ENCODE measurements at regions not wholly inside any gene's neighbourhood (a gene's known extent, or its start where the extent isn't known, plus 50 kb on each side); places are given as distances from the start of the nearest gene placed in this dataset.

GRCh38 chr2:236955521-236956030 lies 130.1 kb upstream of the COPS8 start:
- no TSS peak for BruUV-seq (replicated peaks)
- Histone ChIP-seq H3K27me3 (ENCODE audit: control insufficient read depth in 1 of 2, insufficient read depth in 2 of 2, low read length in 2 of 2) (peaks cover 0 to 26% of the 10 kb centered on the region in 2 experiments; a peak in 2 of 5 replicates), H3K9ac (ENCODE audit: insufficient read depth, low read depth, low read length) (no peak overlapping the region), H3K79me2 (ENCODE audit: insufficient read depth, low read length) (no peaks in the 10 kb centered on the region), H3K36me3 (replicated peaks in 1 of 2; ENCODE audit: control insufficient read depth in 1 of 2, insufficient read depth in 2 of 2, low read length in 2 of 2) (no peaks in the 10 kb centered on the region), H4K20me1 (ENCODE audit: insufficient read depth, low read length) (no peaks in the 10 kb centered on the region), H3K9me3 (ENCODE audit: low read length) (no peaks in the 10 kb centered on the region), H3K4me1 (ENCODE audit: insufficient read depth, low read length) (0 out of 2 replicates have a peak, but pooled peaks cover 4% of the 10 kb centered on the region), H3K4me2 (ENCODE audit: low read depth, low read length) (no peak overlapping the region), H3K4me3 (replicated peaks in 1 of 3; ENCODE audit: insufficient read depth in 1 of 3, low read depth in 2 of 3, low read length in 3 of 3) (no peak overlapping the region), H2AFZ (ENCODE audit: low read length) (no peak overlapping the region), H3K27ac (ENCODE audit: extremely low read length, insufficient read depth, low read length) (no peak overlapping the region)
- 15% methylated on average over 6 of the region's 6 CpGs for WGBS (ENCODE audit: low lambda C conversion rate)
- DNase-seq (ENCODE audit: low spot score) (peak; percentile 32), FAIRE-seq (no peak), ATAC-seq (no peak)
- TF ChIP-seq ZNF773 (CRISPR knock-in tag; IDR thresholded peaks at IDR 0.05; ENCODE audit: borderline replicate concordance) (no peak), TCF7 (IDR thresholded peaks at IDR 0.05; ENCODE audit: low read depth) (peak; percentile 27; the same call in 1 of the 2 replicates)
- intact Hi-C loops (cut with micrococcal nuclease; ENCODE audit: unreplicated experiment) (no loop called here), in situ Hi-C loops (cut with HindIII; ENCODE audit: extremely low pct_ligation_motif_present, low pct_unique_long_range_greater_than_20kb) (no loop called here)
- POLR2A ChIA-PET: no interaction called here
- CTCF ChIA-PET (ENCODE audit: low intra/inter-chr PET ratio, low total read pairs): no interaction called here

GRCh38 chr2:236956031-236956618 lies 129.6 kb upstream of the COPS8 start:
- intact Hi-C loops (cut with micrococcal nuclease; ENCODE audit: unreplicated experiment): no loop called here
- ATAC-seq: no peak
- Histone ChIP-seq H3K4me2 (ENCODE audit: low read depth, low read length) (no peak overlapping the region), H3K27me3 (ENCODE audit: control insufficient read depth in 1 of 2, insufficient read depth in 2 of 2, low read length in 2 of 2) (peaks cover 0 to 26% of the 10 kb centered on the region in 2 experiments; a peak in 2 of 5 replicates), H3K79me2 (ENCODE audit: insufficient read depth, low read length) (no peaks in the 10 kb centered on the region), H3K9me3 (ENCODE audit: low read length) (no peaks in the 10 kb centered on the region), H4K20me1 (ENCODE audit: insufficient read depth, low read length) (no peaks in the 10 kb centered on the region), H3K4me1 (ENCODE audit: insufficient read depth, low read length) (0 out of 2 replicates have a peak, but pooled peaks cover 4% of the 10 kb centered on the region), H3K27ac (ENCODE audit: extremely low read length, insufficient read depth, low read length) (no peak overlapping the region), H3K36me3 (replicated peaks in 1 of 2; ENCODE audit: control insufficient read depth in 1 of 2, insufficient read depth in 2 of 2, low read length in 2 of 2) (no peaks in the 10 kb centered on the region), H2AFZ (ENCODE audit: low read length) (no peak overlapping the region), H3K9ac (ENCODE audit: insufficient read depth, low read depth, low read length) (no peak overlapping the region), H3K4me3 (replicated peaks in 1 of 3; ENCODE audit: insufficient read depth in 1 of 3, low read depth in 2 of 3, low read length in 3 of 3) (no peak overlapping the region)
- DNase-seq (ENCODE audit: low spot score): no peak
- 1% methylated on average over 7 of the region's 7 CpGs for WGBS (ENCODE audit: low lambda C conversion rate)
- in situ Hi-C loops (cut with HindIII; ENCODE audit: extremely low pct_ligation_motif_present, low pct_unique_long_range_greater_than_20kb): no loop called here
- FAIRE-seq: no peak
- no TSS peak for BruUV-seq (replicated peaks)
- POLR2A ChIA-PET: no interaction called here
- CTCF ChIA-PET (ENCODE audit: low intra/inter-chr PET ratio, low total read pairs): no interaction called here
- no peak for TF ChIP-seq PCBP1 (IDR thresholded peaks at IDR 0.05; ENCODE audit: borderline replicate concordance, low read depth, low read length)
- TF ChIP-seq CREB1 (IDR thresholded peaks at IDR 0.05): no peak
- no peak for TF ChIP-seq CREB1 (CRISPR knock-in tag; IDR thresholded peaks at IDR 0.05)
- TF ChIP-seq MBNL3 (CRISPR knock-in tag; conservative IDR thresholded peaks at IDR 0.05): no peak
- no peak for TF ChIP-seq FOXA1 (IDR thresholded peaks at IDR 0.05)
- TF ChIP-seq FOXA1 (CRISPR knock-in tag; IDR thresholded peaks at IDR 0.05): no peak
- TF ChIP-seq ZNF3 (CRISPR knock-in tag; IDR thresholded peaks at IDR 0.05): no peak
- no peak for TF ChIP-seq POLR2AphosphoS5 (IDR thresholded peaks at IDR 0.05; ENCODE audit: low read depth, low read length)
- TF ChIP-seq, protein P1, sequence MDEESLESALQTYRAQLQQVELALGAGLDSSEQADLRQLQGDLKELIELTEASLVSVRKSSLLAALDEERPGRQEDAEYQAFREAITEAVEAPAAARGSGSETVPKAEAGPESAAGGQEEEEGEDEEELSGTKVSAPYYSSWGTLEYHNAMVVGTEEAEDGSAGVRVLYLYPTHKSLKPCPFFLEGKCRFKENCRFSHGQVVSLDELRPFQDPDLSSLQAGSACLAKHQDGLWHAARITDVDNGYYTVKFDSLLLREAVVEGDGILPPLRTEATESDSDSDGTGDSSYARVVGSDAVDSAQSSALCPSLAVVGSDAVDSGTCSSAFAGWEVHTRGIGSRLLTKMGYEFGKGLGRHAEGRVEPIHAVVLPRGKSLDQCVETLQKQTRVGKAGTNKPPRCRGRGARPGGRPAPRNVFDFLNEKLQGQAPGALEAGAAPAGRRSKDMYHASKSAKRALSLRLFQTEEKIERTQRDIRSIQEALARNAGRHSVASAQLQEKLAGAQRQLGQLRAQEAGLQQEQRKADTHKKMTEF (CRISPR knock-in tag; IDR thresholded peaks at IDR 0.05): no peak
- no peak for TF ChIP-seq ZNF766 (CRISPR knock-in tag; IDR thresholded peaks at IDR 0.05; ENCODE audit: borderline replicate concordance)
- TF ChIP-seq DPF2 (CRISPR knock-in tag; IDR thresholded peaks at IDR 0.05; ENCODE audit: borderline replicate concordance, low read depth): no peak
- no peak for TF ChIP-seq JDP2 (CRISPR knock-in tag; IDR thresholded peaks at IDR 0.05; ENCODE audit: borderline replicate concordance)
- TF ChIP-seq, protein P2, sequence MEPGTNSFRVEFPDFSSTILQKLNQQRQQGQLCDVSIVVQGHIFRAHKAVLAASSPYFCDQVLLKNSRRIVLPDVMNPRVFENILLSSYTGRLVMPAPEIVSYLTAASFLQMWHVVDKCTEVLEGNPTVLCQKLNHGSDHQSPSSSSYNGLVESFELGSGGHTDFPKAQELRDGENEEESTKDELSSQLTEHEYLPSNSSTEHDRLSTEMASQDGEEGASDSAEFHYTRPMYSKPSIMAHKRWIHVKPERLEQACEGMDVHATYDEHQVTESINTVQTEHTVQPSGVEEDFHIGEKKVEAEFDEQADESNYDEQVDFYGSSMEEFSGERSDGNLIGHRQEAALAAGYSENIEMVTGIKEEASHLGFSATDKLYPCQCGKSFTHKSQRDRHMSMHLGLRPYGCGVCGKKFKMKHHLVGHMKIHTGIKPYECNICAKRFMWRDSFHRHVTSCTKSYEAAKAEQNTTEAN (CRISPR knock-in tag; conservative IDR thresholded peaks at IDR 0.05): no peak
- no peak for TF ChIP-seq ZNF816 (CRISPR knock-in tag; IDR thresholded peaks at IDR 0.05; ENCODE audit: borderline replicate concordance)
- no peak for TF ChIP-seq HNF4A (CRISPR knock-in tag; IDR thresholded peaks at IDR 0.05)
- TF ChIP-seq TCF7 (IDR thresholded peaks at IDR 0.05; ENCODE audit: low read depth): no peak
- TF ChIP-seq, protein P3, sequence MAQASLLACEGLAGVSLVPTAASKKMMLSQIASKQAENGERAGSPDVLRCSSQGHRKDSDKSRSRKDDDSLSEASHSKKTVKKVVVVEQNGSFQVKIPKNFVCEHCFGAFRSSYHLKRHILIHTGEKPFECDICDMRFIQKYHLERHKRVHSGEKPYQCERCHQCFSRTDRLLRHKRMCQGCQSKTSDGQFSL (CRISPR knock-in tag; IDR thresholded peaks at IDR 0.05): no peak

Measured in HepG2 (cell line).